B cell (primary cell): ENCODE measurements at regions not wholly inside any gene's neighbourhood (a gene's known extent, or its start where the extent isn't known, plus 50 kb on each side); places are given as distances from the start of the nearest gene placed in this dataset.

Source experiments
- EZH2 ChIP-seq: IDR thresholded peaks from 2 replicates; pipeline ENCODE4 v1.6.1; 2012; ENCODE audit warnings: borderline replicate concordance, low read depth, mild to moderate bottlenecking, moderate library complexity, low read length; ENCODE audit not compliant: insufficient read depth, poor library complexity, severe bottlenecking
- TF ChIP-seq, protein P1 (sequence below): fragments of 200-600 bp; IDR thresholded peaks from one replicate; pipeline ENCODE4 v1.8.0; 2022; ENCODE audit warnings: antibody characterized with exemption, mild to moderate bottlenecking

DNA sequence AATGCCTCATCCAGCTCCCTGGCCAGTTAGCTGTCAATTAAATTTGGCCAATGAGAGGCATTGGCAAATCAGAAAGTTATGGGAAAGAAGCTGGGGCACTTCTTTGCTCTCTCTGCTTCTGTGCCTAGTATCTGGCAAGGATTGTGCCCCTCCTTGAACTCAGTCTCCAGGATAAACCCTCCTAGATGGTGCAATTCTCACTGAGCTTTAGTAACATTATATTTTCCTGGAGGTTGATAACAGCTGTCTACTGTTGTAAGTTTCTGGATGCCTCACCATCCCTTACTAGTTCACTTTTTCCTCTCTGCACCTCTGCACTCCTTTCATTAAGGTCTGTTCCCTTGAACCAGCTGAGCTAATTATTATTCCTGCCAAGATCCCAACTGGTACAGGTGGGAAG, 329.5 kb downstream of the MFSD1 start:
- TF ChIP-seq, protein P1, sequence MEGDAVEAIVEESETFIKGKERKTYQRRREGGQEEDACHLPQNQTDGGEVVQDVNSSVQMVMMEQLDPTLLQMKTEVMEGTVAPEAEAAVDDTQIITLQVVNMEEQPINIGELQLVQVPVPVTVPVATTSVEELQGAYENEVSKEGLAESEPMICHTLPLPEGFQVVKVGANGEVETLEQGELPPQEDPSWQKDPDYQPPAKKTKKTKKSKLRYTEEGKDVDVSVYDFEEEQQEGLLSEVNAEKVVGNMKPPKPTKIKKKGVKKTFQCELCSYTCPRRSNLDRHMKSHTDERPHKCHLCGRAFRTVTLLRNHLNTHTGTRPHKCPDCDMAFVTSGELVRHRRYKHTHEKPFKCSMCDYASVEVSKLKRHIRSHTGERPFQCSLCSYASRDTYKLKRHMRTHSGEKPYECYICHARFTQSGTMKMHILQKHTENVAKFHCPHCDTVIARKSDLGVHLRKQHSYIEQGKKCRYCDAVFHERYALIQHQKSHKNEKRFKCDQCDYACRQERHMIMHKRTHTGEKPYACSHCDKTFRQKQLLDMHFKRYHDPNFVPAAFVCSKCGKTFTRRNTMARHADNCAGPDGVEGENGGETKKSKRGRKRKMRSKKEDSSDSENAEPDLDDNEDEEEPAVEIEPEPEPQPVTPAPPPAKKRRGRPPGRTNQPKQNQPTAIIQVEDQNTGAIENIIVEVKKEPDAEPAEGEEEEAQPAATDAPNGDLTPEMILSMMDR, result no peak
- no peak for TF ChIP-seq EZH2
